NCI-H82 (cell line): ENCODE measurements at regions not wholly inside any gene's neighbourhood (a gene's known extent, or its start where the extent isn't known, plus 50 kb on each side); places are given as distances from the start of the nearest gene placed in this dataset.

Experiments
- DNase-seq: peaks from one replicate; lab custom pipeline; 2025; lab: John Stamatoyannopoulos, UW

GRCh38 chr12:100675432-100675831 is 101.9 kb downstream of the GAS2L3 start:
- DNase-seq, result no peak

- peak; percentile 55 for DNase-seq
Observed at GRCh38 chr12:100681074-100681473, 107.6 kb downstream of the GAS2L3 start.

DNA sequence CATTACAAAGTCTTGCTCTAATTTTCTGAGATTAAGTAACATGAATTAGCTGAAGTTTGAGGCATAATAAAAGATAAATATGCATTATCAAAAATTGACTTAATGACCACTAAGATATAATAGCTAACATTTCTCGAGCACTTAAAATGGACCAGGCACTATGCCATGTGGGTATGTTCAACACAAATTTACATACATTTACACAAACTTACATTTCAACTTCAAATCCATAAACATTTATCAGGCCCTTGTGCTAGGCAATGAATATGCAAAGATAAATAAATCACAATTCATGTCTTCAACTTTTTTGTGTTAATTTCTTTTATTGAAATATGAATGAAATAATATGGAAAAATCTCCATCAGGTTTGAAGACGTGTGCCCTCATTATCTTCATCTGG is 108.7 kb downstream of the GAS2L3 start:
- no peak for DNase-seq

- DNase-seq, result no peak
Observed at GRCh38 chr12:100687686-100688085, 106.9 kb upstream of the ANO4 start.

DNA sequence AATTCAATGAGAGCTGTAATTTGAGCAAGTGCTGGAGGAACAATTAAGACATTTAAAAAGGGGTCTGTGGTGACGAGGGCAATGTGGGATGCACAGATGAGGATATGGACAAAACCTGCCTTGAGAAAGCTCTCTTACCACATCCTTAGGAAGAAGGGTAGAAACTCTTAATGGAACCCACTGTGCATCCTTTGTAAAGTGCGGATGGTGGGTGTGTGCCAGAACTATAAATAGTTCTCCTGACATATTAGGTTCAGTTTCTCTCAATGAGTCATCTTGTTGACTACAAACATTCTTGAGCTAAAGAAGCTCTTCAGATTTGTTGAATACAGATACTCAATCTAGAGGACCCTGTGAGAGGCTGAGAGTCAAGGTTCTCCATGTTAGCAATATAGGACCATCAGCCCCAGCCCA is 106.1 kb upstream of the ANO4 start:
- DNase-seq, result no peak

- DNase-seq, result no peak
Observed at GRCh38 chr12:100692502-100692901, 102.1 kb upstream of the ANO4 start.

GRCh38 chr12:100698518-100698917 is 96.1 kb upstream of the ANO4 start:
- DNase-seq, result no peak

DNA sequence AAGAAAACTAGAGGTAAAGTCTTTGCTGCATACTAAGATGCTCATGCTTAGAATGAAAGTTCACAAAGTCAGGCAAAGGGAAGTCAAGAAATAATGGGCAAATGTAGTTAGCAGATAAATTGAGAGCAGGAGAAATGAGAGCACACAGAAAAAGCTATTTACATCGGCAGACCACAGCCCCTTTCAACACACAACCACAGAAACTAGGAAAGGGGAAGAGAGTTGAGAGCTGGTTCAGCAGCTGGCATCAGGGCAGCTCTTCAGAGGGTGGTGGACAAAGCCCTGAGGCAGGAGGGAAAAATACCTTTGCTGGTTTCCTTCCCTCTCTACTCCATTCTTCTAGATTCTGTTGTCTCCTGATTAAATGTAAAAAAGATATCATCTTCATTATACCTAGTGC is 95.4 kb upstream of the ANO4 start:
- DNase-seq, result no peak

- no peak for DNase-seq
Observed at GRCh38 chr12:100703337-100703736, 91.2 kb upstream of the ANO4 start.

DNA sequence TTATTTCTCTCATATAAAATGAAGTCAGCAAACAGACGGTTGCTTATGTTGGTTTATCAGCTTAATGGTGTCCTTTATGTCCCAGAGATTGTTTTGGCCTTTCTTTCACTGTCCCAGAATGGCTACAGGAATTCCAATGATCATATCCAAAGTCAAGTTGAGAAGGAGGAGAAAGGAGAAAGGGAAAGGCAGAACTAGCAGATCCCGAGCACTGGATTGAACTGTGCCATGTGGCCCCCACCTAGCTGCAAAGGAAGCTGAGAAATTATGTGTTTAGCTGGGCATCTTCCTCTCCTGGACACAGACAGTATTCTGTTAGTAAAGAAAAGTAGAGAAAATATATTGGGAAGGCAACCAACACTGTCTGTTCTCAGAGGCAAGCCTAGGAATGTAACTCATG is 90.7 kb upstream of the ANO4 start:
- no peak for DNase-seq

DNA sequence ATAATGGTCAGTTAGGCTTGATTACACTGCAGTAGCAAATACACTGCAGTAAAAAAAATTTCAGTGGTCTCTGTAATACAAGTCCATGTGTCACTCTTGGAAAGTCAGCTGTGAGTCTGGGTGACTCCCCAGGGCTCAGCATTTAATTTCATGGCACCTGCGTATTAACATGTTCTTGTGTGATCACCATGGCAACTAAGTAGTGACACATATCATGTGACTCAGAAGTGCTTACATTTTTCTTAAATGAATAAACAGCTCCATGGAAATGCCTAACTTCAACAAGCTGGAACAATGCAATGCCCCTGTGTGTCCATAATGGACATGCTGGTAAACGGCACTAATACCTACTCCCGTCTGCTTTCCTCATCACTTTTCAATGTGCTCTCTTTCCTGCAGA is 88.5 kb upstream of the ANO4 start:
- no peak for DNase-seq

GRCh38 chr12:100708591-100708990 is 86.0 kb upstream of the ANO4 start:
- DNase-seq, result no peak

- no peak for DNase-seq
Observed at GRCh38 chr12:100715976-100716944, 78.3 kb upstream of the ANO4 start.

GRCh38 chr12:100716945-100717732 is 77.4 kb upstream of the ANO4 start:
- peak; percentile 48 for DNase-seq

- DNase-seq, result peak; percentile 13
Observed at GRCh38 chr12:100717733-100718067, 76.9 kb upstream of the ANO4 start.

- DNase-seq, result no peak
Observed at GRCh38 chr12:100718187-100718586, 76.4 kb upstream of the ANO4 start.

GRCh38 chr12:100720016-100720654 is 74.4 kb upstream of the ANO4 start:
- no peak for DNase-seq

GRCh38 chr12:100721169-100721568 is 73.4 kb upstream of the ANO4 start:
- DNase-seq, result peak; percentile 70

GRCh38 chr12:100724071-100724470 is 70.5 kb upstream of the ANO4 start:
- no peak for DNase-seq

GRCh38 chr12:100733817-100734593 is 60.6 kb upstream of the ANO4 start:
- DNase-seq, result peak; percentile 46

DNA sequence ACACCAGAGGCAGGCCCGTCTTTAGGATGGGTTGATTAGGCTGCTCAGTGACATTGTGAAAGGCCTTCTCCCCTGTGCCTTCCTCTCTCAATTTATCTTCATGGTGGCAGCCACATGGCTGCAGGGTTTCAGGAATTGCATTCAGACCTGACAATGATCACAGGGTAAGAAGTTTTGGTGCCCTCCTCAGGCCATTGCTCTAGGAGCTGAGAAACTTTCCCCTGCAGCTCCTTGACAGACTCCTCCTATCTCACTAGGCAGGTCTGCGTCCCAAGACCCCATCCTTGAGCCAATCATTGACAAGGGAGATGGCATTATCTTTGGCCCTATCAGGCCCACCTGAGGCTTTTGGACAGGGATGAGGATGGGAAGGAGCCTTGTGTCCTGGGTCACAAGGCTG is 57.4 kb upstream of the ANO4 start:
- peak; percentile 13 for DNase-seq

- DNase-seq, result no peak
Observed at GRCh38 chr12:100738086-100738485, 56.5 kb upstream of the ANO4 start.
